Activated CD4-positive, alpha-beta memory T cell treated with anti-CD3 and anti-CD28 coated beads, Interleukin-2, amount 10 ng/mL, durations not matched to agents 7 days and 5 days (primary cell): ENCODE measurements at regions not wholly inside any gene's neighbourhood (a gene's known extent, or its start where the extent isn't known, plus 50 kb on each side); places are given as distances from the start of the nearest gene placed in this dataset.

Experiments
- CTCF ChIA-PET: fragments of 350-600 bp; sonication (Branson Sonifier 250); formaldehyde crosslinking; loops from one replicate; lab custom pipeline; 2021; ENCODE audit warnings: antibody characterized with exemption, inconsistent platforms; lab: Charles Lee
- POLR2A ChIA-PET: fragments of 350-600 bp; sonication (Branson Sonifier 250); formaldehyde crosslinking; loops from one replicate; lab custom pipeline; 2021; ENCODE audit warnings: antibody characterized with exemption; lab: Charles Lee
- DNase-seq: peaks from one replicate; pipeline ENCODE4 v3.0.0-alpha.2; 2020
- H3K27ac Mint-ChIP-seq: one replicate; pipeline ENCODE4 v1.8.0; 2021; ENCODE audit warnings: mild to moderate bottlenecking, mixed read lengths
- H3K27me3 Mint-ChIP-seq: one replicate; pipeline ENCODE4 v1.8.0; 2021; ENCODE audit warnings: mixed read lengths
- H3K36me3 Mint-ChIP-seq: one replicate; pipeline ENCODE4 v1.8.0; 2021; ENCODE audit warnings: low read depth, mixed read lengths
- H3K4me1 Mint-ChIP-seq: one replicate; pipeline ENCODE4 v1.8.0; 2021; ENCODE audit warnings: mixed read lengths
- H3K4me3 Mint-ChIP-seq: one replicate; pipeline ENCODE4 v1.8.0; 2021; ENCODE audit warnings: mild to moderate bottlenecking, mixed read lengths
- H3K9me3 Mint-ChIP-seq: one replicate; pipeline ENCODE4 v1.8.0; 2021; ENCODE audit warnings: mixed read lengths

- ChIA-PET CTCF (no interaction called here), POLR2A (no interaction called here)
- DNase-seq: no peak
- H3K4me1 Mint-ChIP-seq: no peaks in the 10 kb centered on the region
- peaks cover 4% of the 10 kb centered on the region for H3K9me3 Mint-ChIP-seq
- H3K4me3 Mint-ChIP-seq: no peak overlapping the region
- H3K36me3 Mint-ChIP-seq: no peaks in the 10 kb centered on the region
- H3K27me3 Mint-ChIP-seq: no peaks in the 10 kb centered on the region
- no peak overlapping the region for H3K27ac Mint-ChIP-seq
Observed at GRCh38 chr11:80842246-80842645, 1401.4 kb upstream of the TENM4 start.

- Mint-ChIP-seq H3K36me3 (no peaks in the 10 kb centered on the region), H3K9me3 (no peaks in the 10 kb centered on the region), H3K4me3 (no peak overlapping the region), H3K27ac (no peak overlapping the region), H3K4me1 (no peaks in the 10 kb centered on the region), H3K27me3 (no peaks in the 10 kb centered on the region)
- CTCF ChIA-PET: no interaction called here
- POLR2A ChIA-PET: no interaction called here
- no peak for DNase-seq
Observed at GRCh38 chr11:80841675-80842074, 1400.8 kb upstream of the TENM4 start.

GRCh38 chr11:80838153-80838552 lies 1397.3 kb upstream of the TENM4 start:
- Mint-ChIP-seq H3K27ac (no peak overlapping the region), H3K4me3 (no peak overlapping the region), H3K36me3 (no peaks in the 10 kb centered on the region), H3K4me1 (no peaks in the 10 kb centered on the region), H3K9me3 (no peaks in the 10 kb centered on the region), H3K27me3 (no peaks in the 10 kb centered on the region)
- CTCF ChIA-PET: no interaction called here
- DNase-seq: no peak
- POLR2A ChIA-PET: no interaction called here

- POLR2A ChIA-PET: no interaction called here
- H3K4me3 Mint-ChIP-seq: no peak overlapping the region
- CTCF ChIA-PET: no interaction called here
- no peaks in the 10 kb centered on the region for H3K36me3 Mint-ChIP-seq
- DNase-seq: no peak
- no peak overlapping the region for H3K27ac Mint-ChIP-seq
- no peaks in the 10 kb centered on the region for H3K27me3 Mint-ChIP-seq
- H3K9me3 Mint-ChIP-seq: peaks cover 4% of the 10 kb centered on the region
- H3K4me1 Mint-ChIP-seq: no peaks in the 10 kb centered on the region
Observed at GRCh38 chr11:80837051-80837450, 1396.2 kb upstream of the TENM4 start.

- Mint-ChIP-seq H3K27ac (no peak overlapping the region), H3K36me3 (no peaks in the 10 kb centered on the region), H3K4me1 (no peaks in the 10 kb centered on the region), H3K4me3 (no peak overlapping the region), H3K27me3 (no peaks in the 10 kb centered on the region), H3K9me3 (peaks cover 4% of the 10 kb centered on the region)
- POLR2A ChIA-PET: no interaction called here
- no peak for DNase-seq
- CTCF ChIA-PET: no interaction called here
Observed at GRCh38 chr11:80831374-80831773, 1390.5 kb upstream of the TENM4 start.

- Mint-ChIP-seq H3K27me3 (no peaks in the 10 kb centered on the region), H3K4me1 (no peaks in the 10 kb centered on the region), H3K4me3 (no peak overlapping the region), H3K27ac (no peak overlapping the region), H3K9me3 (peaks cover 6% of the 10 kb centered on the region), H3K36me3 (no peaks in the 10 kb centered on the region)
- CTCF ChIA-PET: no interaction called here
- POLR2A ChIA-PET: no interaction called here
- DNase-seq: no peak
Observed at GRCh38 chr11:80827781-80828180, 1387.0 kb upstream of the TENM4 start.

- Mint-ChIP-seq H3K9me3 (peaks cover 3% of the 10 kb centered on the region), H3K4me3 (no peak overlapping the region), H3K36me3 (no peaks in the 10 kb centered on the region), H3K4me1 (no peaks in the 10 kb centered on the region), H3K27ac (no peak overlapping the region), H3K27me3 (no peaks in the 10 kb centered on the region)
- POLR2A ChIA-PET: no interaction called here
- CTCF ChIA-PET: no interaction called here
- DNase-seq: no peak
Observed at GRCh38 chr11:80826808-80827207, 1386.0 kb upstream of the TENM4 start.

- Mint-ChIP-seq H3K27me3 (no peaks in the 10 kb centered on the region), H3K9me3 (peaks cover 5% of the 10 kb centered on the region), H3K36me3 (no peaks in the 10 kb centered on the region), H3K4me3 (no peak overlapping the region), H3K4me1 (no peaks in the 10 kb centered on the region), H3K27ac (no peak overlapping the region)
- CTCF ChIA-PET: no interaction called here
- DNase-seq: no peak
- POLR2A ChIA-PET: no interaction called here
Observed at GRCh38 chr11:80822308-80822707, 1381.5 kb upstream of the TENM4 start.

GRCh38 chr11:80819271-80819670 lies 1378.4 kb upstream of the TENM4 start:
- no peaks in the 10 kb centered on the region for H3K27me3 Mint-ChIP-seq
- POLR2A ChIA-PET: no interaction called here

GRCh38 chr11:80816966-80817365 lies 1376.1 kb upstream of the TENM4 start:
- H3K4me3 Mint-ChIP-seq: no peak overlapping the region
- POLR2A ChIA-PET: no interaction called here
- no peaks in the 10 kb centered on the region for H3K27me3 Mint-ChIP-seq
- no peak overlapping the region for H3K27ac Mint-ChIP-seq
- H3K36me3 Mint-ChIP-seq: no peaks in the 10 kb centered on the region
- CTCF ChIA-PET: no interaction called here
- no peak for DNase-seq
- peaks cover 1% of the 10 kb centered on the region for H3K4me1 Mint-ChIP-seq
- peaks cover 5% of the 10 kb centered on the region for H3K9me3 Mint-ChIP-seq

More at GRCh38 chr11:80819271-80819670, 1378.4 kb upstream of the TENM4 start:
- Mint-ChIP-seq H3K27ac (no peak overlapping the region), H3K36me3 (no peaks in the 10 kb centered on the region), H3K9me3 (peaks cover 5% of the 10 kb centered on the region), H3K4me3 (no peak overlapping the region), H3K4me1 (peaks cover 1% of the 10 kb centered on the region)
- no peak for DNase-seq
- CTCF ChIA-PET: no interaction called here

- CTCF ChIA-PET: no interaction called here
- peaks cover 1% of the 10 kb centered on the region for H3K4me1 Mint-ChIP-seq
Observed at GRCh38 chr11:80816454-80816847, 1375.6 kb upstream of the TENM4 start.

GRCh38 chr11:80815752-80816453 lies 1375.1 kb upstream of the TENM4 start:
- no peak for DNase-seq
- POLR2A ChIA-PET: no interaction called here
- CTCF ChIA-PET: no interaction called here
- Mint-ChIP-seq H3K9me3 (peaks cover 5% of the 10 kb centered on the region), H3K4me1 (peaks cover 1% of the 10 kb centered on the region), H3K36me3 (no peaks in the 10 kb centered on the region), H3K4me3 (no peak overlapping the region), H3K27me3 (no peaks in the 10 kb centered on the region), H3K27ac (no peak overlapping the region)

More at GRCh38 chr11:80816454-80816847, 1375.6 kb upstream of the TENM4 start:
- peaks cover 5% of the 10 kb centered on the region for H3K9me3 Mint-ChIP-seq
- no peak overlapping the region for H3K27ac Mint-ChIP-seq
- POLR2A ChIA-PET: no interaction called here
- no peaks in the 10 kb centered on the region for H3K27me3 Mint-ChIP-seq
- DNase-seq: no peak
- no peaks in the 10 kb centered on the region for H3K36me3 Mint-ChIP-seq
- no peak overlapping the region for H3K4me3 Mint-ChIP-seq

- ChIA-PET CTCF (no interaction called here), POLR2A (no interaction called here)
- no peak overlapping the region for H3K27ac Mint-ChIP-seq
- H3K36me3 Mint-ChIP-seq: no peaks in the 10 kb centered on the region
- no peak for DNase-seq
- H3K27me3 Mint-ChIP-seq: no peaks in the 10 kb centered on the region
- H3K9me3 Mint-ChIP-seq: peaks cover 6% of the 10 kb centered on the region
- peaks cover 1% of the 10 kb centered on the region for H3K4me1 Mint-ChIP-seq
- no peak overlapping the region for H3K4me3 Mint-ChIP-seq
Observed at GRCh38 chr11:80814813-80815212, 1374.0 kb upstream of the TENM4 start.

GRCh38 chr11:80810695-80811094 lies 1369.9 kb upstream of the TENM4 start:
- Mint-ChIP-seq H3K4me1 (peaks cover under 1% of the 10 kb centered on the region), H3K27ac (no peak overlapping the region), H3K36me3 (no peaks in the 10 kb centered on the region), H3K9me3 (peaks cover 2% of the 10 kb centered on the region), H3K4me3 (no peak overlapping the region), H3K27me3 (no peaks in the 10 kb centered on the region)
- DNase-seq: no peak
- CTCF ChIA-PET: no interaction called here
- POLR2A ChIA-PET: no interaction called here
